ENCODE measurements at regions not wholly inside any gene's neighbourhood (a gene's known extent, or its start where the extent isn't known, plus 50 kb on each side); places are given as distances from the start of the nearest gene placed in this dataset.

- Histone ChIP-seq H3K79me1 (ENCODE audit: low read depth, low read length) (0 out of 2 replicates have a peak, but pooled peaks cover 2% of the 10 kb centered on the region), H4K5ac (ENCODE audit: insufficient read length, low read depth, low read length) (no peak overlapping the region), H3K27ac (ENCODE audit: low read depth, low read length) (no peak overlapping the region), H2AK5ac (ENCODE audit: low read depth, low read length) (0 out of 2 replicates have a peak overlapping the region, but pooled peaks have one; percentile 67), H4K91ac (replicated peaks; ENCODE audit: insufficient read length, low read length) (no peak overlapping the region), H4K20me1 (replicated peaks in 1 of 2; ENCODE audit: control insufficient read depth in 1 of 2, insufficient read depth in 2 of 2, low read length in 2 of 2) (no peaks in the 10 kb centered on the region), H3K23me2 (ENCODE audit: low read depth, low read length) (no peaks in the 10 kb centered on the region; the same call in 1 of the 2 replicates), H3K4me3 (ENCODE audit: extremely low read depth in 1 of 4, insufficient read depth in 2 of 4, low read depth in 3 of 4, low read length in 4 of 4) (no peak overlapping the region), H3K4ac (replicated peaks; ENCODE audit: insufficient read length, low read depth, low read length) (no peak overlapping the region), H2BK12ac (ENCODE audit: low read depth, low read length) (no peak overlapping the region), H3K14ac (ENCODE audit: insufficient read length) (no peak overlapping the region), H2BK20ac (ENCODE audit: low read length) (no peak overlapping the region), H3K23ac (ENCODE audit: insufficient read length) (no peak overlapping the region), H3K79me2 (ENCODE audit: control insufficient read depth in 1 of 2, insufficient read depth in 2 of 2, low read length in 2 of 2) (no peaks in the 10 kb centered on the region; a peak in 1 of 4 replicates), H2AFZ (ENCODE audit: low read length) (no peak overlapping the region), H3K9ac (replicated peaks in 1 of 4; ENCODE audit: extremely low read depth in 1 of 4, low read depth in 3 of 4, low read length in 3 of 4) (no peak overlapping the region), H4K8ac (ENCODE audit: extremely low read depth, insufficient read depth, low read length) (no peak overlapping the region), H3K4me1 (replicated peaks in 1 of 4; ENCODE audit: control insufficient read depth in 3 of 4, insufficient read depth in 4 of 4, low read length in 3 of 4) (peaks cover 0 to 7% (median 5%) of the 10 kb centered on the region in 4 experiments; a peak in 3 of 7 replicates), H3K56ac (replicated peaks; ENCODE audit: insufficient read length, low read depth, low read length) (no peak overlapping the region), H2BK5ac (ENCODE audit: low read depth, low read length) (no peak overlapping the region), H3K4me2 (ENCODE audit: insufficient read depth in 1 of 2, low read depth in 2 of 2, low read length in 2 of 2) (peak overlapping the region in 1 of 2 experiments; percentile 4; a peak in 1 of 4 replicates), H3K9me3 (ENCODE audit: insufficient read depth in 2 of 2, low read depth in 1 of 2, low read length in 1 of 2) (no peaks in the 10 kb centered on the region), H2BK120ac (replicated peaks; ENCODE audit: low read depth, low read length) (no peak overlapping the region), H2BK15ac (ENCODE audit: low read length) (no peak overlapping the region), H3K18ac (ENCODE audit: extremely low read depth, low read length) (no peak overlapping the region), H3K36me3 (ENCODE audit: control insufficient read depth in 2 of 4, insufficient read depth in 4 of 4, low read length in 3 of 4) (no peaks in the 10 kb centered on the region), H3K27me3 (replicated peaks in 1 of 4; ENCODE audit: control insufficient read depth in 3 of 4, extremely low read depth in 1 of 4, insufficient read depth in 3 of 4, low read length in 3 of 4) (no peaks in the 10 kb centered on the region)
- FAIRE-seq (peak; percentile 58), DNase-seq (ENCODE audit: low read depth in 1 of 2, low spot score in 2 of 2) (peak in 1 of 2 experiments; percentile 80)
- CTCF ChIA-PET (ENCODE audit: partially characterized antibody): interaction anchor here (0.9 to 1.5 kb wide), 4 partner anchors 15 to 75 kb away, joined by 3 to 6 read pairs (median 3); no protein-coding TSS in a partner anchor
- POLR2A ChIA-PET (ENCODE audit: partially characterized antibody): no interaction called here
- WGBS, 2 experiments (ENCODE audit: extremely low coverage in 1 of 2, insufficient coverage in 1 of 2, insufficient read length in 1 of 2, insufficient replicate concordance in 2 of 2, low coverage in 1 of 2, low lambda C conversion rate in 2 of 2, missing lambda C conversion rate in 1 of 2): 52% methylated on average over 6 of the region's 6 CpGs; no CpG with 5 or more reads in 1 of the 2 experiments
- TF ChIP-seq, protein P1, sequence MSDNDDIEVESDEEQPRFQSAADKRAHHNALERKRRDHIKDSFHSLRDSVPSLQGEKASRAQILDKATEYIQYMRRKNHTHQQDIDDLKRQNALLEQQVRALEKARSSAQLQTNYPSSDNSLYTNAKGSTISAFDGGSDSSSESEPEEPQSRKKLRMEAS (IDR thresholded peaks at IDR 0.05): peak; percentile 40; the same call in 1 of the 2 replicates
- TF ChIP-seq RFX5 (IDR thresholded peaks at IDR 0.05; ENCODE audit: borderline replicate concordance, low read depth, low read length) (peak; percentile 49; the same call in 1 of the 2 replicates), YY1 (IDR thresholded peaks at IDR 0.05; ENCODE audit: low read depth, low read length) (peak; percentile 61; the same call in 1 of the 2 replicates), SP1 (IDR thresholded peaks at IDR 0.05; ENCODE audit: low read depth, low read length) (peak; percentile 97), TEAD4 (IDR thresholded peaks at IDR 0.05; ENCODE audit: low read depth, low read length) (peak; percentile 67), EP300 (IDR thresholded peaks at IDR 0.05; ENCODE audit: borderline replicate concordance in 1 of 2, low read depth in 2 of 2, low read length in 2 of 2) (0 out of 3 replicates have a peak, but pooled peaks of 1 of the 2 experiments have one; percentile 19), EGR1 (IDR thresholded peaks at IDR 0.05; ENCODE audit: borderline replicate concordance, low read depth, low read length) (no peak), HDAC2 (IDR thresholded peaks at IDR 0.05; ENCODE audit: borderline replicate concordance in 1 of 2, low read depth in 2 of 2, low read length in 2 of 2) (no peak), RAD21 (IDR thresholded peaks at IDR 0.05 in 1 of 2, conservative IDR thresholded peaks at IDR 0.05 in 1 of 2; ENCODE audit: low read depth in 2 of 2, low read length in 2 of 2) (peak in 1 of 2 experiments; percentile 12; a peak in 2 of 4 replicates)
- TF ChIP-seq, protein P2, sequence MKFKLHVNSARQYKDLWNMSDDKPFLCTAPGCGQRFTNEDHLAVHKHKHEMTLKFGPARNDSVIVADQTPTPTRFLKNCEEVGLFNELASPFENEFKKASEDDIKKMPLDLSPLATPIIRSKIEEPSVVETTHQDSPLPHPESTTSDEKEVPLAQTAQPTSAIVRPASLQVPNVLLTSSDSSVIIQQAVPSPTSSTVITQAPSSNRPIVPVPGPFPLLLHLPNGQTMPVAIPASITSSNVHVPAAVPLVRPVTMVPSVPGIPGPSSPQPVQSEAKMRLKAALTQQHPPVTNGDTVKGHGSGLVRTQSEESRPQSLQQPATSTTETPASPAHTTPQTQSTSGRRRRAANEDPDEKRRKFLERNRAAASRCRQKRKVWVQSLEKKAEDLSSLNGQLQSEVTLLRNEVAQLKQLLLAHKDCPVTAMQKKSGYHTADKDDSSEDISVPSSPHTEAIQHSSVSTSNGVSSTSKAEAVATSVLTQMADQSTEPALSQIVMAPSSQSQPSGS (IDR thresholded peaks at IDR 0.05; ENCODE audit: low read length): no peak
Observed at GRCh38 chr13:30037306-30037705, 186.9 kb upstream of the UBL3 start.
